HG02938 (cell line): ENCODE measurements at regions not wholly inside any gene's neighbourhood (a gene's known extent, or its start where the extent isn't known, plus 50 kb on each side); places are given as distances from the start of the nearest gene placed in this dataset.

Source experiments
- ATAC-seq: cut with Tn5 transposase; IDR thresholded peaks from one replicate; pipeline ENCODE4 v1.9.1; 2021; ENCODE audit warnings: mild to moderate bottlenecking, moderate library complexity; ENCODE audit not compliant: unreplicated experiment

GRCh38 chr3:150220799-150221198 lies 187.3 kb upstream of the TSC22D2 start:
- ATAC-seq: no peak

GRCh38 chr3:150220041-150220440 lies 188.1 kb upstream of the TSC22D2 start:
- no peak for ATAC-seq

GRCh38 chr3:150218841-150219240 lies 189.3 kb upstream of the TSC22D2 start:
- ATAC-seq: no peak

GRCh38 chr3:150218236-150218635 lies 189.9 kb upstream of the TSC22D2 start:
- ATAC-seq: no peak

- no peak for ATAC-seq
Observed at GRCh38 chr3:150217691-150218090, 190.4 kb upstream of the TSC22D2 start.

- no peak for ATAC-seq
Observed at GRCh38 chr3:150216866-150217600, 191.1 kb upstream of the TSC22D2 start.

DNA sequence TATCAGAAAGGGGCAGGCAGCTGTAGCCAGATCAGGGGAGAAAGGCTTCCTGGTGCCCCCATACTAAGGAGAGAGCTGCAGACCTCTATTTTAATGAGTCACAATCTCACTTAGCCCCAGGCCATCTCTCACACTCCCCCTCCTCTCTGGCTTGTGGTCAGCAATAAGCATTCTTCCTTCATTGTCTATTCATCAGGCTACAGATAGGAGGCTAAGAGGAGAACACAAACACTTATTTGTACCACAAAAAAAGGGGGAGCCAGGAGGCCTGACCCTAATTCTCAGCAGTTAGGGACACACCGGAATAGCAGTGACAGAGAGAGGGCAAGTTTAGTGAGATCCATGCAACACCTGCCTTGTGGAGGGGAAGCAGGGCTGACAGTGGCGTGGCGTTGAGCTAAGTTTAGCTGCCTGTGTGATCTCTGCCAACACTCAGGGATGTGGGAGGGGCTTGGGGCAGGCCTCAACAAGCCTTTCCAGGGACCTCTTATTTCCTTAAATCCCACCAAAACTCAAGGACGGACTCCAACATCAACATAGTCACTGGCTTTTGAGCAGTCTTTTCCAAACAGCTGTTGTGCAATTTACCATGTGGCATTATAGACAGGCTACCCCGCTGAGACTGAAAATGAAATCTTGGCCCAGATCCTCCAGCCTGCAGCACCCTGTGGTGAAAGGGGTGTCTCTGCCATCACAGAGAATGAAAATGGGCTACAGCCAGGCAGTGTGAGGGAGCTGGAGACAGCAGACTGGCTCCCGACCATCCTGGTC lies 191.9 kb upstream of the TSC22D2 start:
- ATAC-seq: no peak

- ATAC-seq: no peak
Observed at GRCh38 chr3:150215616-150216015, 192.5 kb upstream of the TSC22D2 start.

DNA sequence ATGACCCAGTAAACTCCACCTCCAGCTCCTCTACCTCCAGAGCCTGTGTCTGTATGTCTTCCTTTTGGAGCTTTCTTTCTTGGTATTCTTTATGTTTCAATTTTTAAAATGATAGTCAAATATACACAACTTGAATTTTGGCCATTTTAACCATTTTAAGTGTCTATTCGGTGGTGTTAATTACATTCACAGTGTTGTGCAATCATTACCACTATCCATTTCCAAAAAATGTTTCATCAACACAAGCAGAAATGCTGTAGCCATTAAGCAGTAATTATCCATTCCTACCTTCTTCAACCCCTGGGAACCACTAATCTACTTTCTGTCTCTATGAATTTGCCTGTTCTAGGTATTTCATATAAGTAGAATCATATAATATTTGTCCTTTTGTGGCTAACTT lies 194.5 kb upstream of the TSC22D2 start:
- no peak for ATAC-seq

DNA sequence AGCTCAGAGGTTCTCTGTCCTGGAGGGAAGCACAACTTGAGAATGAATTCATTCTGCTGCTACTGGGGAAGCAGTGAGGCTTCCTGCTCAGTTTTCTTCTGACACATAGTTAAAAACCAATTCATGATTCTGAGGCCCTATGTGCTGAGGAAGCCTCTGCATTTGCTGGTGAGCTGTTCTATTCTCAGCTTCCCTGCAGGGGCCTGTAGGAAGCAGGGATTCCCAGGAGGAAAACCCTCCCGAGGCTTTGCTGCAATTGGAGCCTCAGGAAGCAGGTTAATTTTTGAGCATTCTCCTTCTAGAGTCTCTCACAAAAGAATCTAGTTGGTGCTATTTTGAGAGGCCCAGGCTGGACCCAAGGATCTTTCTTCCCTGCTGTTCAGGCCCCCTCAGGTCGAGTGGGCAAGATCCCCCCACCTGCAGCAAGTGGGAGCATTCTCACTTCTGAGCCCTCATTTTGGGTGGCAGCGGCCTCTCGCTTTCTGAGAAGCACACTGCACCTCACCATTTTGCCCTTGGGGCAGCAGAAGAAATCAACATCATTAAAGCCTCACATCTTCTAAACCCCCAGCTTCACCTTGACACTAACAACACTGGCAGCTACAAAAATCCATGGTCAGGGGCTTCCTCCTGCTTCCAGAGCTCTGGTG lies 197.5 kb upstream of the TSC22D2 start:
- ATAC-seq: no peak

GRCh38 chr3:150203273-150203672 lies 204.8 kb upstream of the TSC22D2 start:
- ATAC-seq: no peak

- no peak for ATAC-seq
Observed at GRCh38 chr3:150202711-150203110, 205.4 kb upstream of the TSC22D2 start.

DNA sequence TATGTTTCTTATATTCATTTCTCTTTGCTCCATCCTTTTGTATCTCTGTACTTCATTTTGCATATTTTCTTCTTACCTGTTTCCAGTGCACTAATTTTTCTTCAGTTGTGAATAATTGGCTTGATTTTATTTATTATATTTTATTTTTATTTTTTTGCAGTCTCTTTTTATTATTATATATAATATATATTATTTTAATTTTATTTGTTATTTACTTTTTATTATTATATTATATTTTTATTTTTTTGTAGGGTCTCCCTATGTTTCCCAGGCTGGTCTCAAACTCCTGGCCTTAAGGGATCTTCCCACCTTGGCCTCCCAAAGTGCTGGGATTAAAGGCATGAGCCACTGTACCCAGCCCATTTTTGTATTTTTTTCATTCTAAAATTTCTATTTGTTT lies 213.1 kb upstream of the TSC22D2 start:
- ATAC-seq: no peak

GRCh38 chr3:150194513-150194912 lies 213.6 kb upstream of the TSC22D2 start:
- ATAC-seq: no peak

- peak; percentile 7 for ATAC-seq
Observed at GRCh38 chr3:150184426-150185071, 213.9 kb upstream of the PFN2 start.

- ATAC-seq: peak; percentile 87
Observed at GRCh38 chr3:150183678-150184425, 213.2 kb upstream of the PFN2 start.

DNA sequence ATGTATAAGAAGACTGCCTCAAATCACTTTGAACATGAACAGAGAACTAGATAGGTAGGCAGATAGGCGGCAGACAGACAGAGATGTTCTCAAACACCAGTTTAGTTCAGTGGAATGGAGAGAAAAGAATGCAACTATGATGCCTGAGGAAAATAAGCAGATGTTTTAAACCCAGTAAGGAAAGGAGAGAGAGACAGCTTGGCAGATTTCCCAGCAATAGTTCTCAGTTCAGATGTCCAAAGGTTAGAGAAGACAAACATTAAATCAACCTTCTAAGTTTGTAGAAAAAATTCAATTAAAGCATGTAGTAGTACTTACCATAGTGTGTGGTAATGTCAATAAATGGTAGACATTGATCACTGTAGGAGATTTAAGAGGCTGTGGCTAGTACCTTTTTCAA lies 209.6 kb upstream of the PFN2 start:
- no peak for ATAC-seq

- no peak for ATAC-seq
Observed at GRCh38 chr3:150179330-150179729, 208.6 kb upstream of the PFN2 start.

DNA sequence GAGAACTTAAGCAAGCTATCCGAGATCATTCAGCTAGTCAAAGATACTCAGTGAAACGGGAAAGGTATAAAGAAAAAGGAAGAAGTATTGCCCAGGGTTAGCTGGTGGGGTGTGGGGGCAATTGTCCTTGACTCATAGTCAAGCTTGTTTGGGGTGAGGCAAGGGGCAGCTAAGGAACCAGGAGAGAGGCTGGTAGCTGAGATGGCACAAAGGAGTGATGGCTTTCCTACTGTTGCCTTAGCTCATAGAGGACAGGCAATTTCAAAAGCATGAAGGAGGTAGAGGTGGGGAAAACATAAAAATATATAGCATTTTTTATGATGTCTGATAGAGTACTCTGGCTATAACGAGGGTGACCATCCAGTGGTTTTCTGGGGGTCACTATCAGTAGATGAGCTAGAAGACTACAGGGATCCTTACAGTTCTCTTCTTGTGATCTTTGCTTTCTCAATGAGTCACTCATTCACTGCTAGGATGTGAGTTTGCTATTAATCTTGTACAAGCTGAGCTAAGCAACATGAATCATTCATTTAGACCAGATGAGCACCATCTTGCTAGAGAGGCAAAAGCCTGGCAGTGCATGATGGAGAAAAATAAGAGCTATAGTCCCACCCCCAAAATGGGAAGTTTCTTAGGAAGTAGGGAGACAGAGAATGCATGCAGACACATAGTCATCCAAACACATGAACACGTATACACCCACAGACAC lies 207.1 kb upstream of the PFN2 start:
- no peak for ATAC-seq

GRCh38 chr3:150174179-150174578 lies 203.5 kb upstream of the PFN2 start:
- no peak for ATAC-seq
